Brain microvascular endothelial cell (primary cell): ENCODE measurements at regions not wholly inside any gene's neighbourhood (a gene's known extent, or its start where the extent isn't known, plus 50 kb on each side); places are given as distances from the start of the nearest gene placed in this dataset.

Experiments used
- DNase-seq: peaks from one replicate; pipeline ENCODE4 v3.0.0-alpha.2; 2020
- H3K27ac ChIP-seq: fragments of 250-450 bp; sonication (Bioruptor Pico); 2 replicates; pipeline ENCODE4 v1.5.1; 2020; ENCODE audit warnings: mild to moderate bottlenecking, moderate library complexity
- H3K27me3 ChIP-seq: fragments of 250-450 bp; sonication (Bioruptor Pico); replicated peaks from 2 replicates; pipeline ENCODE4 v1.5.1; 2020; ENCODE audit warnings: mild to moderate bottlenecking
- H3K36me3 ChIP-seq: fragments of 250-450 bp; sonication (Bioruptor Pico); replicated peaks from 2 replicates; pipeline ENCODE4 v1.5.1; 2020; ENCODE audit warnings: mild to moderate bottlenecking
- H3K4me3 ChIP-seq: 2 replicates; pipeline ENCODE4 v1.5.1; 2011; ENCODE audit warnings: low read depth, mild to moderate bottlenecking, control low read depth, low read length, moderate library complexity
- in situ Hi-C: cut with HindIII; loops from 2 replicates; pipeline ENCODE4 v1.10.0; 2017; ENCODE audit warnings: low sequenced_read_pairs, low pct_ligation_motif_present
- TF ChIP-seq, protein P1 (sequence below): IDR thresholded peaks from 2 replicates; pipeline ENCODE4 v1.5.1; 2011; ENCODE audit warnings: low read depth, mild to moderate bottlenecking, moderate library complexity, low read length, control low read depth, inconsistent platforms; ENCODE audit errors: missing control alignments

DNA sequence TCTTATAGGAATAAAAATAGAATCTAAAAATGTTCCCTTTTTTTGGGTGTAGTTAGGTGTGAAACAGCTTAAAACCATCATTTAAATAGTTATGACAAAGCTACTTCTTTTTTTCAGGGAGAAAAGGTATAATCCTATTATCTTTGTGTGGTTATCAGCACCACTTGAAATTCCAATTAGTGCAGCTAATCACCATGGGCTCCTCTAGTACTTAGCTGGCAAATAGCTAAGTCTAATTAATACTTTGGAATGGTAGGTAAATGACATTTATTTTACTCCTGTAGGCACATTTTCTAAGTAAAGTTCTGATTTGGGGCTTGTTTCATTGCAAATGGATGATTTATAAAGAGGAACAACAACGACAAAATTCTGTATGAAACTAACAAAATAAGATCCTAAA, 132.6 kb downstream of the OLFM4 start:
- in situ Hi-C loops: no loop called here
- no peak overlapping the region for H3K4me3 ChIP-seq

DNA sequence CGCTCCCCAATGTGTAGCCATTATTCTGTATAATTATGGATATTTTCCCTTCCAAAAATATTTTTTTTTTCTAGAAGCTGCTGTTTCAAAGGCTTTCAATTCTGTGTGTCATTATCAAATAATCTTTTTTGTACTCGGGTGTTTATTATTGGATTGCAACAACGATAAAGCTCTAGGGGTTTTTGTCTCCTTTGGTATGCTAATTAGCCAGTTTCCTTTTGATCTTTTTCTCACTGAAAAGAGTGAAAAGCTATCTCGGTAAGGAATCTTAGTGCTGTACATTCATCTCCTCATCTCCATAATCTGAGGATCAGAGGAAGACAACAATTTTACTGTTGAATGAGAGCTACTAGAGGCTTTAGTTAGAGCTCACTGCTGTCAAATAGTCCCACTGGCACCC, 136.6 kb downstream of the OLFM4 start:
- Histone ChIP-seq H3K4me3 (no peak overlapping the region), H3K27ac (no peak overlapping the region), H3K36me3 (no peaks in the 10 kb centered on the region), H3K27me3 (no peaks in the 10 kb centered on the region)
- TF ChIP-seq, protein P1, sequence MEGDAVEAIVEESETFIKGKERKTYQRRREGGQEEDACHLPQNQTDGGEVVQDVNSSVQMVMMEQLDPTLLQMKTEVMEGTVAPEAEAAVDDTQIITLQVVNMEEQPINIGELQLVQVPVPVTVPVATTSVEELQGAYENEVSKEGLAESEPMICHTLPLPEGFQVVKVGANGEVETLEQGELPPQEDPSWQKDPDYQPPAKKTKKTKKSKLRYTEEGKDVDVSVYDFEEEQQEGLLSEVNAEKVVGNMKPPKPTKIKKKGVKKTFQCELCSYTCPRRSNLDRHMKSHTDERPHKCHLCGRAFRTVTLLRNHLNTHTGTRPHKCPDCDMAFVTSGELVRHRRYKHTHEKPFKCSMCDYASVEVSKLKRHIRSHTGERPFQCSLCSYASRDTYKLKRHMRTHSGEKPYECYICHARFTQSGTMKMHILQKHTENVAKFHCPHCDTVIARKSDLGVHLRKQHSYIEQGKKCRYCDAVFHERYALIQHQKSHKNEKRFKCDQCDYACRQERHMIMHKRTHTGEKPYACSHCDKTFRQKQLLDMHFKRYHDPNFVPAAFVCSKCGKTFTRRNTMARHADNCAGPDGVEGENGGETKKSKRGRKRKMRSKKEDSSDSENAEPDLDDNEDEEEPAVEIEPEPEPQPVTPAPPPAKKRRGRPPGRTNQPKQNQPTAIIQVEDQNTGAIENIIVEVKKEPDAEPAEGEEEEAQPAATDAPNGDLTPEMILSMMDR: no peak
- in situ Hi-C loops: no loop called here
- no peak for DNase-seq

More for the DNA sequence above, 132.6 kb downstream of the OLFM4 start:
- DNase-seq: no peak
- Histone ChIP-seq H3K27ac (no peak overlapping the region), H3K36me3 (no peaks in the 10 kb centered on the region), H3K27me3 (no peaks in the 10 kb centered on the region)
- TF ChIP-seq, protein P1: no peak

DNA sequence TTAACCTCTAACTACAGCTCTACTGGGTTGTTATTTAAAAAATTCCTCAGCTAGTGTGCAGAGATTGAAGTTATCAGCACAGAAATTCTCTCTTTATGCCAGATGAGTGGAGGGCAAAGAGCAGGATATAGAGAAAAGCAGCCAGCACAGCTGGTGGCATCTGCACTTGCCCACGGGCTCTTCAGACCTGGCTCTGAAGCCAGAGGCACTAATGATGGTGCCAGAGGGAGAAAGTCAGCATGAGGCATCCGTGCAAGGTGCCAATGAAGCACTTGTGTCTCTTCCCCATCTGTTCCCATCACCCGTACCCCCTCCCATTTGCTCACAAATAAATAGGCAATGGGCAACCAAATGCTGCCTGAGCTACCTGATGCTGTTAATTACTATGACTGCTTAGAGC, 138.9 kb downstream of the OLFM4 start:
- TF ChIP-seq, protein P1: no peak
- Histone ChIP-seq H3K36me3 (no peaks in the 10 kb centered on the region), H3K27me3 (no peaks in the 10 kb centered on the region), H3K4me3 (no peak overlapping the region), H3K27ac (no peak overlapping the region)
- in situ Hi-C loops: no loop called here
- DNase-seq: no peak

DNA sequence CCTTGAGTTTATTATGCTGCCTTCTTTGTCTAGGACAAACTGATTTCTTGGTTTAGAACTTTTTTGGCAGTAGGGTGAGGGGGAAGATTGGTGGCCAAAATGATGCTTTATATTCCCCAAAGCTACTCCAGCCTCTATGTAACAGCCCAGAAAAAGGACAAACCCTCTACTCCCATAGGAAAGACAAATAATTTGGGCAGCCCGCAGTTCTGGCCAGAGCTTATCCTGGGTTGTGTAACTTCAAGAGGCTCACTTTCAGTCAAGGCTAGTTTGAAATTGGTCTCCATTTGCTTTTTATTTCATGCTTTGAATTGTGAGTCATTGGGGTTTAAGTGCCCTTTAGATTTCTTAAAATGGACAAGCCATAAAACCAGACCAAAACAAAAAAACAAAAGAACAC, 142.3 kb downstream of the OLFM4 start:
- Histone ChIP-seq H3K4me3 (no peak overlapping the region), H3K27ac (no peak overlapping the region), H3K27me3 (no peaks in the 10 kb centered on the region), H3K36me3 (no peaks in the 10 kb centered on the region)
- TF ChIP-seq, protein P1: no peak
- in situ Hi-C loops: no loop called here
- DNase-seq: no peak

DNA sequence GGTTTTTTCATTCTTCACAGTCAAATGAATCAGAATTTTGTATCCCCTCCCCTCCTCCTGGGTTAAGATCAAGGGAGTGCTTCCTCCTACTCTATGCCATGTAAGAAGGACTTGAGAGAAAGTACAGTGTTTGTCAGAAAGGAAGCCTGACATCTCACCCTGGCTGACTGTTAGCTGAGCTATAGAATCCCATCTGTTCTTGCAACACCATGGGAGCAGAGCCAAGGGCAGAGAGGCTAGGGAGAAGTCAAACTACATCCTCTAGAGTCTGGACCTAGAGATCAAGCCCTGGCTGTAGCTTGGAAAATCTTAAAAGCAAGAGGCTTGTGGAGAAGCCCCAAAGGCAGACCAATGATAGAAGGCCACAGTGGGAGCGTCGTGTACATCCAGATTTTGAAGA, 145.9 kb downstream of the OLFM4 start:
- no peak overlapping the region for H3K27ac ChIP-seq
- no peaks in the 10 kb centered on the region for H3K27me3 ChIP-seq
- H3K36me3 ChIP-seq: no peaks in the 10 kb centered on the region
- TF ChIP-seq, protein P1: no peak
- no peak overlapping the region for H3K4me3 ChIP-seq
- in situ Hi-C loops: no loop called here
- DNase-seq: no peak

GRCh38 chr13:53180684-53181083, 152.1 kb downstream of the OLFM4 start:
- H3K4me3 ChIP-seq: no peak overlapping the region
- TF ChIP-seq, protein P1: no peak
- in situ Hi-C loops: no loop called here
- DNase-seq: no peak
- no peaks in the 10 kb centered on the region for H3K36me3 ChIP-seq
- no peak overlapping the region for H3K27ac ChIP-seq
- no peaks in the 10 kb centered on the region for H3K27me3 ChIP-seq
